IPS DF 6.9 (cell line): ENCODE measurements at regions not wholly inside any gene's neighbourhood (a gene's known extent, or its start where the extent isn't known, plus 50 kb on each side); places are given as distances from the start of the nearest gene placed in this dataset.

Experiments
- DNase-seq: peaks from one replicate; pipeline ENCODE4 v3.0.0-alpha.2; 2013; ENCODE audit warnings: low read depth, low spot score
- H3K27ac ChIP-seq: one replicate; pipeline ENCODE4 v1.5.1; 2013; ENCODE audit warnings: low read length, control low read depth
- H3K27me3 ChIP-seq: 2 replicates; pipeline ENCODE4 v1.6.1; 2013; ENCODE audit warnings: mild to moderate bottlenecking, low read length; ENCODE audit not compliant: control insufficient read depth, insufficient read depth
- H3K36me3 ChIP-seq: 2 replicates; pipeline ENCODE4 v1.6.1; 2013; ENCODE audit warnings: low read length; ENCODE audit not compliant: control insufficient read depth, insufficient read depth
- H3K4me1 ChIP-seq: 2 replicates; pipeline ENCODE4 v1.6.1; 2013; ENCODE audit warnings: low read length; ENCODE audit not compliant: control insufficient read depth, insufficient read depth
- H3K4me3 ChIP-seq: 2 replicates; pipeline ENCODE4 v1.5.1; 2013; ENCODE audit warnings: mild to moderate bottlenecking, low read length
- H3K9me3 ChIP-seq: 2 replicates; pipeline ENCODE4 v1.6.1; 2013; ENCODE audit warnings: low read length, inconsistent platforms; ENCODE audit not compliant: control insufficient read depth, insufficient read depth
- whole genome bisulfite sequencing: extraction: QIAGEN DNeasy Blood & Tissue Kit; methylation state at CpG from one replicate; pipeline ENCODE4 v1.1.7; 2013; ENCODE audit warnings: mixed read lengths, missing lambda C conversion rate; ENCODE audit not compliant: insufficient read length, insufficient coverage; 5-methylcytosine and 5-hydroxymethylcytosine counted together

- no peak overlapping the region for H3K4me3 ChIP-seq
These were observed 197.9 kb downstream of the NPHP4 start for GRCh38 chr1:5794279-5794678.

GRCh38 chr1:5793516-5793915 lies 198.7 kb downstream of the NPHP4 start:
- DNase-seq, result no peak
- no CpG with 5 or more reads among the region's 4 CpGs for WGBS
- no peak overlapping the region for H3K4me3 ChIP-seq
- no peaks in the 10 kb centered on the region for H3K36me3 ChIP-seq
- no peaks in the 10 kb centered on the region for H3K4me1 ChIP-seq
- H3K9me3 ChIP-seq, result no peaks in the 10 kb centered on the region
- no peaks in the 10 kb centered on the region for H3K27me3 ChIP-seq
- H3K27ac ChIP-seq, result no peak overlapping the region

More at GRCh38 chr1:5794279-5794678, 197.9 kb downstream of the NPHP4 start:
- H3K4me1 ChIP-seq, result no peaks in the 10 kb centered on the region
- H3K9me3 ChIP-seq, result no peaks in the 10 kb centered on the region
- no CpG with 5 or more reads among the region's 7 CpGs for WGBS
- H3K27ac ChIP-seq, result no peak overlapping the region
- H3K36me3 ChIP-seq, result no peaks in the 10 kb centered on the region
- no peak for DNase-seq
- H3K27me3 ChIP-seq, result no peaks in the 10 kb centered on the region

- no peak for DNase-seq
- Histone ChIP-seq H3K27ac (no peak overlapping the region), H3K4me1 (no peaks in the 10 kb centered on the region), H3K36me3 (no peaks in the 10 kb centered on the region), H3K4me3 (no peak overlapping the region), H3K9me3 (no peaks in the 10 kb centered on the region), H3K27me3 (no peaks in the 10 kb centered on the region)
- no CpG with 5 or more reads among the region's 6 CpGs for WGBS
These were observed 211.1 kb downstream of the NPHP4 start for GRCh38 chr1:5781079-5781478.

GRCh38 chr1:5780324-5780716 lies 211.9 kb downstream of the NPHP4 start:
- no peak for DNase-seq
- no CpG with 5 or more reads among the region's 4 CpGs for WGBS
- H3K27ac ChIP-seq, result no peak overlapping the region
- H3K36me3 ChIP-seq, result no peaks in the 10 kb centered on the region
- H3K9me3 ChIP-seq, result no peaks in the 10 kb centered on the region
- no peaks in the 10 kb centered on the region for H3K4me1 ChIP-seq
- no peak overlapping the region for H3K4me3 ChIP-seq
- no peaks in the 10 kb centered on the region for H3K27me3 ChIP-seq

GRCh38 chr1:5779608-5780323 lies 212.5 kb downstream of the NPHP4 start:
- WGBS, result no CpG with 5 or more reads among the region's 24 CpGs
- H3K4me1 ChIP-seq, result no peaks in the 10 kb centered on the region

GRCh38 chr1:5776035-5776550 lies 216.1 kb downstream of the NPHP4 start:
- Histone ChIP-seq H3K27ac (no peak overlapping the region), H3K27me3 (no peaks in the 10 kb centered on the region), H3K4me3 (no peak overlapping the region), H3K36me3 (no peaks in the 10 kb centered on the region), H3K9me3 (no peaks in the 10 kb centered on the region), H3K4me1 (no peaks in the 10 kb centered on the region)
- no CpG with 5 or more reads among the region's 12 CpGs for WGBS
- DNase-seq, result no peak

More at GRCh38 chr1:5779608-5780323, 212.5 kb downstream of the NPHP4 start:
- no peak for DNase-seq
- Histone ChIP-seq H3K9me3 (no peaks in the 10 kb centered on the region), H3K27ac (no peak overlapping the region), H3K36me3 (no peaks in the 10 kb centered on the region), H3K4me3 (no peak overlapping the region), H3K27me3 (no peaks in the 10 kb centered on the region)

GRCh38 chr1:5774019-5774418 lies 218.2 kb downstream of the NPHP4 start:
- no CpG with 5 or more reads among the region's 6 CpGs for WGBS
- Histone ChIP-seq H3K27ac (no peak overlapping the region), H3K4me3 (no peak overlapping the region), H3K36me3 (no peaks in the 10 kb centered on the region), H3K27me3 (no peaks in the 10 kb centered on the region), H3K4me1 (no peaks in the 10 kb centered on the region), H3K9me3 (no peaks in the 10 kb centered on the region)
- no peak for DNase-seq

GRCh38 chr1:5771788-5772187 lies 220.4 kb downstream of the NPHP4 start:
- Histone ChIP-seq H3K4me3 (no peak overlapping the region), H3K4me1 (peaks cover 1% of the 10 kb centered on the region; the same call in 1 of the 2 replicates), H3K27me3 (no peaks in the 10 kb centered on the region), H3K27ac (no peak overlapping the region), H3K36me3 (no peaks in the 10 kb centered on the region), H3K9me3 (no peaks in the 10 kb centered on the region)
- WGBS, result no CpG with 5 or more reads among the region's 2 CpGs
- no peak for DNase-seq

- no peaks in the 10 kb centered on the region for H3K27me3 ChIP-seq
- H3K27ac ChIP-seq, result no peak overlapping the region
- no peaks in the 10 kb centered on the region for H3K9me3 ChIP-seq
- WGBS, result no CpG with 5 or more reads among the region's 23 CpGs
- no peaks in the 10 kb centered on the region for H3K36me3 ChIP-seq
- H3K4me1 ChIP-seq, result peaks cover 3% of the 10 kb centered on the region
- no peak for DNase-seq
- no peak overlapping the region for H3K4me3 ChIP-seq
These were observed 221.1 kb downstream of the NPHP4 start for GRCh38 chr1:5770981-5771765.

GRCh38 chr1:5769760-5770159 lies 222.5 kb downstream of the NPHP4 start:
- Histone ChIP-seq H3K27ac (no peak overlapping the region), H3K4me1 (peaks cover 5% of the 10 kb centered on the region), H3K9me3 (no peaks in the 10 kb centered on the region), H3K36me3 (no peaks in the 10 kb centered on the region), H3K4me3 (no peak overlapping the region), H3K27me3 (no peaks in the 10 kb centered on the region)
- no peak for DNase-seq
- no CpG with 5 or more reads among the region's 5 CpGs for WGBS
